IMR-90 (cell line): ENCODE measurements at regions not wholly inside any gene's neighbourhood (a gene's known extent, or its start where the extent isn't known, plus 50 kb on each side); places are given as distances from the start of the nearest gene placed in this dataset.

ENCODE experiments used
- ATAC-seq: fragments of 200-7000 bp; cut with Tn5 transposase; 2 replicates; pipeline ENCODE4 v1.9.1; 2020; ENCODE audit warnings: low read depth, mild to moderate bottlenecking, moderate library complexity
- BruUV-seq: library from RNA; stranded (reverse); fragments of 400-500 nt; replicated peaks from 2 replicates; lab custom pipeline; 2021; lab: Mats Ljungman, UMichigan
- CTCF ChIA-PET: fragments of 300-600 bp; formaldehyde crosslinking; extraction: SDS; loops from one replicate; lab custom pipeline; 2021; ENCODE audit warnings: antibody characterized with exemption; lab: Yijun Ruan, JAX
- POLR2A ChIA-PET: fragments of 300-600 bp; sonication (Branson Sonifier 250); formaldehyde crosslinking; loops from one replicate; lab custom pipeline; 2022; ENCODE audit warnings: antibody characterized with exemption; ENCODE audit not compliant: unreplicated experiment; lab: Charles Lee
- DNase-seq: peaks from one replicate; pipeline ENCODE4 v3.0.0; 2013
- H2AFZ ChIP-seq: replicated peaks from 2 replicates; pipeline ENCODE3; 2013; ENCODE audit warnings: low read length, mild to moderate bottlenecking; ENCODE audit not compliant: poor library complexity
- H2AK5ac ChIP-seq: 2 replicates; pipeline ENCODE4 v1.6.1; 2013; ENCODE audit warnings: low read depth, low read length, inconsistent platforms
- H2AK9ac ChIP-seq: replicated peaks from 2 replicates; pipeline ENCODE3; 2013; ENCODE audit warnings: mild to moderate bottlenecking, low read depth, low read length, moderate library complexity; ENCODE audit not compliant: poor library complexity
- H2BK120ac ChIP-seq: 2 replicates; pipeline ENCODE4 v1.6.1; 2013; ENCODE audit warnings: low read depth, low read length, inconsistent platforms
- H2BK15ac ChIP-seq: 3 replicates; pipeline ENCODE4 v1.6.1; 2013; ENCODE audit warnings: low read depth, low read length, inconsistent platforms
- H2BK20ac ChIP-seq: 2 replicates; pipeline ENCODE4 v1.6.1; 2013; ENCODE audit warnings: low read depth, mild to moderate bottlenecking, inconsistent platforms, low read length, moderate library complexity
- H2BK5ac ChIP-seq: 2 replicates; pipeline ENCODE4 v1.6.1; 2013; ENCODE audit warnings: mild to moderate bottlenecking, low read depth, low read length, inconsistent platforms; ENCODE audit not compliant: poor library complexity, severe bottlenecking
- H3K14ac ChIP-seq: replicated peaks from 2 replicates; pipeline ENCODE4 v1.6.1; 2013; ENCODE audit warnings: low read depth, low read length, inconsistent platforms
- H3K18ac ChIP-seq: 2 replicates; pipeline ENCODE4 v1.6.1; 2013; ENCODE audit warnings: low read depth, low read length, control low read depth
- H3K23ac ChIP-seq: 2 replicates; pipeline ENCODE4 v1.6.1; 2013; ENCODE audit warnings: low read depth, low read length, inconsistent platforms
- H3K27ac ChIP-seq: 2 replicates; pipeline ENCODE4 v1.5.1; 2013; ENCODE audit warnings: mild to moderate bottlenecking, control low read depth, low read length; ENCODE audit not compliant: insufficient read depth
- H3K27me3 ChIP-seq: 2 replicates; pipeline ENCODE4 v1.6.1; 2013; ENCODE audit warnings: low read length; ENCODE audit not compliant: control insufficient read depth, insufficient read depth
- H3K36me3 ChIP-seq: 2 replicates; pipeline ENCODE4 v1.6.1; 2013; ENCODE audit warnings: low read length, mixed read lengths; ENCODE audit not compliant: control insufficient read depth, insufficient read depth
- H3K4ac ChIP-seq: 2 replicates; pipeline ENCODE4 v1.6.1; 2013; ENCODE audit warnings: low read depth, low read length, inconsistent platforms
- H3K4me1 ChIP-seq: 2 replicates; pipeline ENCODE4 v1.6.1; 2013; ENCODE audit warnings: low read length, mixed read lengths; ENCODE audit not compliant: control insufficient read depth, insufficient read depth
- H3K4me2 ChIP-seq: 2 replicates; pipeline ENCODE4 v1.6.1; 2013; ENCODE audit warnings: low read depth, mild to moderate bottlenecking, control low read depth, low read length, moderate library complexity
- H3K4me3 ChIP-seq: 2 replicates; pipeline ENCODE4 v1.5.1; 2013; ENCODE audit warnings: low read depth, mild to moderate bottlenecking, control low read depth, low read length, moderate library complexity; ENCODE audit not compliant: insufficient read depth
- H3K56ac ChIP-seq: 2 replicates; pipeline ENCODE4 v1.6.1; 2013; ENCODE audit warnings: low read length, inconsistent platforms; ENCODE audit not compliant: insufficient read depth; ENCODE audit errors: extremely low read depth
- H3K79me1 ChIP-seq, 2 experiments: 2 replicates each; pipeline ENCODE4 v1.6.1; 2013; ENCODE audit warnings: low read length in 2 of 2, inconsistent platforms in 1 of 2, low read depth in 1 of 2
- H3K9ac ChIP-seq: 2 replicates; pipeline ENCODE4 v1.6.1; 2013; ENCODE audit warnings: low read depth, low read length, control low read depth
- H3K9me1 ChIP-seq: 2 replicates; pipeline ENCODE4 v1.6.1; 2013; ENCODE audit warnings: low read length, inconsistent platforms; ENCODE audit not compliant: insufficient read depth
- H3K9me3 ChIP-seq: 2 replicates; pipeline ENCODE4 v1.6.1; 2013; ENCODE audit warnings: low read length; ENCODE audit not compliant: control insufficient read depth, insufficient read depth
- H4K20me1 ChIP-seq: 2 replicates; pipeline ENCODE4 v1.6.1; 2013; ENCODE audit warnings: low read length, inconsistent platforms; ENCODE audit not compliant: insufficient read depth
- H4K5ac ChIP-seq: 2 replicates; pipeline ENCODE4 v1.6.1; 2013; ENCODE audit warnings: mild to moderate bottlenecking, low read depth, low read length, control low read depth
- H4K8ac ChIP-seq, 2 experiments: 2 replicates each; pipeline ENCODE4 v1.6.1; 2013; ENCODE audit warnings: low read depth in 2 of 2, low read length in 2 of 2, control low read depth in 1 of 2, inconsistent platforms in 1 of 2
- H4K91ac ChIP-seq: 2 replicates; pipeline ENCODE4 v1.6.1; 2013; ENCODE audit warnings: low read depth, low read length, inconsistent platforms; ENCODE audit not compliant: insufficient read depth
- BHLHE40 ChIP-seq: fragments of 150-350 bp; IDR thresholded peaks from 2 replicates; pipeline ENCODE4 v1.6.1; 2016; ENCODE audit warnings: mild to moderate bottlenecking, low read depth, low read length
- CEBPB ChIP-seq: IDR thresholded peaks from 2 replicates; pipeline ENCODE4 v1.6.1; 2012; ENCODE audit warnings: low read depth, low read length, improper control_type of control experiment
- CTCF ChIP-seq: conservative IDR thresholded peaks from 2 replicates; pipeline ENCODE4 v1.5.1; 2012; ENCODE audit warnings: mild to moderate bottlenecking, low read depth, low read length, improper control_type of control experiment
- FOS ChIP-seq: fragments of 150-350 bp; IDR thresholded peaks from 2 replicates; pipeline ENCODE4 v1.6.1; 2016; ENCODE audit warnings: low read depth, low read length
- MAZ ChIP-seq: IDR thresholded peaks from 2 replicates; pipeline ENCODE4 v1.6.1; 2012; ENCODE audit warnings: low read depth, mild to moderate bottlenecking, low read length, improper control_type of control experiment, moderate library complexity, borderline replicate concordance
- MXI1 ChIP-seq: IDR thresholded peaks from 2 replicates; pipeline ENCODE4 v1.6.1; 2012; ENCODE audit warnings: low read depth, mild to moderate bottlenecking, low read length, moderate library complexity, borderline replicate concordance
- NFE2L2 ChIP-seq: fragments of 150-350 bp; IDR thresholded peaks from 2 replicates; pipeline ENCODE4 v1.6.1; 2016; ENCODE audit warnings: low read depth, mild to moderate bottlenecking, low read length
- RAD21 ChIP-seq: IDR thresholded peaks from 2 replicates; pipeline ENCODE4 v1.6.1; 2012; ENCODE audit warnings: low read length, improper control_type of control experiment
- RCOR1 ChIP-seq: IDR thresholded peaks from 2 replicates; pipeline ENCODE4 v1.6.1; 2012; ENCODE audit warnings: mild to moderate bottlenecking, low read length, improper control_type of control experiment; ENCODE audit not compliant: insufficient replicate concordance
- RFX5 ChIP-seq: IDR thresholded peaks from 2 replicates; pipeline ENCODE4 v1.8.0; 2012; ENCODE audit warnings: low read depth, mild to moderate bottlenecking, low read length, moderate library complexity
- WGBS, 2 experiments: methylation state at CpG; one replicate each; pipeline versions ENCODE4 v1.1.5 to v1.1.7; 2013; ENCODE audit warnings: missing lambda C conversion rate in 2 of 2; ENCODE audit not compliant: insufficient read length in 1 of 2; ENCODE audit errors: extremely low coverage in 2 of 2; 5-methylcytosine and 5-hydroxymethylcytosine counted together
- dilution Hi-C: fragments of 300-500 bp; cut with HindIII; formaldehyde crosslinking; loops from one replicate; pipeline ENCODE4 v1.14.3; 2018; ENCODE audit warnings: low sequenced_read_pairs; ENCODE audit not compliant: unreplicated experiment
- in situ Hi-C: fragments of 300-500 bp; cut with MboI; formaldehyde crosslinking; loops from 3 replicates; pipeline ENCODE4 v1.14.3; 2019; ENCODE audit warnings: low sequenced_read_pairs, inconsistent platforms, mixed read lengths
- intact Hi-C: fragments of 100-400 bp; cut with micrococcal nuclease; formaldehyde crosslinking; loops from 2 replicates; pipeline ENCODE4 v1.10.0; 2022
- TF ChIP-seq, protein P1 (sequence below): fragments of 150-350 bp; IDR thresholded peaks from 2 replicates; pipeline ENCODE4 v1.6.1; 2016; ENCODE audit warnings: low read depth, mild to moderate bottlenecking, low read length, moderate library complexity, borderline replicate concordance

DNA sequence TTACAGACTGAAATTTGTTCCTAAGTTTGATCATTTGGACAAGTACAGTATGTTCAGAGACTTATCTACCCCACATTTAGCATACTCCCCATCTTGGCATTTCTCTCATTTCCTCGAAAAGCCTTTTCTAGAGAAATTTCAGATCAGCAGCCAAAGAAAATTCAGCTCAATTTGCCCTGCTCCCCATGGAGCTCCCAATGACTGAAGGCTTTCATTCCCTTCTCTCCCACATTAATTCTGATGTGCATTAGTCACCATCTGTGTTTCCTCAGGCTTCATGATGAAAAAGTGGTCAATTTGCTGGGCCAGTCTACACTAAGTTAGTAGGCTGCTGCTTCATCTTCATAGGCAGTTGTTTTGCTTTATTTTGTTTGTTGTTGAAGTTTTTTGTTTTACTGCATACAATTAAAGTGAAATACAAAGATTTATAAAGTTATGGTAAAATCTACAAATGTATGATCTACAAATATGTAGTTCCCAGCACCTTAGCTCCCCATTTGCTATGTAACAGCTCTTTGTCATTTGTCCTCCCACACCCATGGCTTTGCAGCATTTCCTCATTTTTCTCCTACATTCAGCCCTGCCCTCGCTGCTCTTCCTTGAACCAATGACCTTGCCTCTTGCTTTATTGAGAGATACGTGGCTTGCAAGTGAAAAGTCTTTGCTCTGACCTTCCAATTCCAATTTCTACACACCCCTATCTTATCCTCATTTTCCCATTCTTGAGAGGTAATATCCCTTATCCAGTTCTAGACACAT, 193.9 kb downstream of the ANAPC10 start:
- H3K9me3 ChIP-seq, result no peaks in the 10 kb centered on the region
- H3K4me2 ChIP-seq, result no peak overlapping the region
- no peak overlapping the region for H3K23ac ChIP-seq
- H3K4me1 ChIP-seq, result no peaks in the 10 kb centered on the region
- no peak overlapping the region for H2BK5ac ChIP-seq
- H4K5ac ChIP-seq, result no peak overlapping the region
- ATAC-seq (no peak), DNase-seq (no peak)
- H3K18ac ChIP-seq, result no peak overlapping the region
- no TSS peak for BruUV-seq
- H3K9me1 ChIP-seq, result 0 out of 2 replicates have a peak, but pooled peaks cover 3% of the 10 kb centered on the region
- 24% methylated on average over 2 of the region's 3 CpGs; no CpG with 5 or more reads in 1 of the 2 experiments for WGBS, 2 experiments
- H2BK15ac ChIP-seq, result no peak overlapping the region
- no peak overlapping the region for H2AK5ac ChIP-seq
- no peak for TF ChIP-seq RAD21
- TF ChIP-seq FOS, result no peak
- no peak for TF ChIP-seq MXI1
- TF ChIP-seq RCOR1, result no peak
- no peak for TF ChIP-seq BHLHE40
- TF ChIP-seq MAZ, result no peak
- TF ChIP-seq, protein P1, sequence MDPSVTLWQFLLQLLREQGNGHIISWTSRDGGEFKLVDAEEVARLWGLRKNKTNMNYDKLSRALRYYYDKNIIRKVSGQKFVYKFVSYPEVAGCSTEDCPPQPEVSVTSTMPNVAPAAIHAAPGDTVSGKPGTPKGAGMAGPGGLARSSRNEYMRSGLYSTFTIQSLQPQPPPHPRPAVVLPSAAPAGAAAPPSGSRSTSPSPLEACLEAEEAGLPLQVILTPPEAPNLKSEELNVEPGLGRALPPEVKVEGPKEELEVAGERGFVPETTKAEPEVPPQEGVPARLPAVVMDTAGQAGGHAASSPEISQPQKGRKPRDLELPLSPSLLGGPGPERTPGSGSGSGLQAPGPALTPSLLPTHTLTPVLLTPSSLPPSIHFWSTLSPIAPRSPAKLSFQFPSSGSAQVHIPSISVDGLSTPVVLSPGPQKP, result no peak
- TF ChIP-seq CEBPB, result no peak
- TF ChIP-seq NFE2L2, result no peak
- TF ChIP-seq RFX5, result no peak
- TF ChIP-seq CTCF, result no peak
- no peaks in the 10 kb centered on the region for H4K20me1 ChIP-seq
- H2BK120ac ChIP-seq, result no peak overlapping the region
- no peak overlapping the region for H4K8ac ChIP-seq
- CTCF ChIA-PET, result interaction anchor here (0.6 kb wide), 1 partner anchor 309 kb away, joined by 3 read pairs; no protein-coding TSS in a partner anchor
- no peaks in the 10 kb centered on the region for H3K36me3 ChIP-seq
- intact Hi-C loops (no loop called here), in situ Hi-C loops (no loop called here), dilution Hi-C loops (no loop called here)
- H3K27ac ChIP-seq, result no peak overlapping the region
- H3K14ac ChIP-seq, result no peak overlapping the region
- no peaks in the 10 kb centered on the region for H3K79me1 ChIP-seq
- H2BK20ac ChIP-seq, result no peak overlapping the region
- POLR2A ChIA-PET, result no interaction called here
- H2AK9ac ChIP-seq, result no peak overlapping the region
- no peak overlapping the region for H4K91ac ChIP-seq
- H3K9ac ChIP-seq, result no peak overlapping the region
- H3K56ac ChIP-seq, result no peak overlapping the region
- no peaks in the 10 kb centered on the region for H3K27me3 ChIP-seq
- H2AFZ ChIP-seq, result no peak overlapping the region
- no peak overlapping the region for H3K4me3 ChIP-seq
- H3K4ac ChIP-seq, result no peak overlapping the region
